Lower leg skin (tissue), 3 donors: ENCODE measurements at regions not wholly inside any gene's neighbourhood (a gene's known extent, or its start where the extent isn't known, plus 50 kb on each side); places are given as distances from the start of the nearest gene placed in this dataset.

Source experiments
- POLR2A ChIP-seq, 2 donors: fragments of 450-650 bp; IDR thresholded peaks; one replicate each; pipeline ENCODE4 v1.6.1; 2016 to 2017; ENCODE audit warnings: antibody characterized with exemption in 2 of 2, mild to moderate bottlenecking in 1 of 2, moderate library complexity in 1 of 2
- TF ChIP-seq, protein P1 (sequence below), 3 donors: fragments of 450-650 bp; IDR thresholded peaks; one replicate each; pipeline ENCODE4 v1.5.1; 2016; ENCODE audit warnings: antibody characterized with exemption in 3 of 3, mild to moderate bottlenecking in 3 of 3, moderate library complexity in 2 of 3

DNA sequence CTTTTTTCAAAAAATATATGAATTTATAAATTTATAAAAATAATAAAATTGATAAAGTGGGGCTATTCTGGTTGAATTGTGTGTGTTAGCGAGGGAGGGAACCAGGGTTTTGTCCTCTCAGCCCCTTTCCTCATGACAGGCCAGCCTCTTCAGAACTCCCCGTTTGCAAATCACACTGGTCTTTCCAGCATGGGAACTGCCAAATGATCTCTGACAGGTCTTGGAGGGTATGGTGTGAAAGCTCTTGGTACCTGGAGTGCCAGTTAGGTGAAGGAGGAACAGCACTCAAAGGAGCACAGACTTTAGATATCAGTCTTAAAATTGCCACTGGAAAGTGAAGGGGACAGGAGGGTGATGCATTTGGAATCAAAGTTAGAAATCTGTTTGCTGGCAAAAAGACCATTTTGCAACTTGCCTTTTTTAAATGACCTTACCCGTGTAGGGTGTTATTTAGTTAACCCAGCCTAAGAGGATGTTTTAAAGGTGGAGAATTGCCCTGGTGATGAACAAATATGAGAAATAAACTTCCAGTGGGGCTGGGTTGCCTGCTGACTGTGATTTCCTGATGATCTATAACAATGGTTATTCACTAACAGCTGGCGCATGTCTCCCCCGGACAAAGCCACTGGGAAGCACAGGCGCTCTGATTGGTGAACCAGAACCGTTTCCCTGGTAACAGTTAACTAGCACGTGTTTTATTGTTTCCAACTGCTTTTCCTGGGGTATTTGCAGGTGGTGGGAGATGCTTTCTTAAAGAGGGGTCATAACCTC lies 85.3 kb upstream of the EFEMP1 start:
- TF ChIP-seq, protein P1, sequence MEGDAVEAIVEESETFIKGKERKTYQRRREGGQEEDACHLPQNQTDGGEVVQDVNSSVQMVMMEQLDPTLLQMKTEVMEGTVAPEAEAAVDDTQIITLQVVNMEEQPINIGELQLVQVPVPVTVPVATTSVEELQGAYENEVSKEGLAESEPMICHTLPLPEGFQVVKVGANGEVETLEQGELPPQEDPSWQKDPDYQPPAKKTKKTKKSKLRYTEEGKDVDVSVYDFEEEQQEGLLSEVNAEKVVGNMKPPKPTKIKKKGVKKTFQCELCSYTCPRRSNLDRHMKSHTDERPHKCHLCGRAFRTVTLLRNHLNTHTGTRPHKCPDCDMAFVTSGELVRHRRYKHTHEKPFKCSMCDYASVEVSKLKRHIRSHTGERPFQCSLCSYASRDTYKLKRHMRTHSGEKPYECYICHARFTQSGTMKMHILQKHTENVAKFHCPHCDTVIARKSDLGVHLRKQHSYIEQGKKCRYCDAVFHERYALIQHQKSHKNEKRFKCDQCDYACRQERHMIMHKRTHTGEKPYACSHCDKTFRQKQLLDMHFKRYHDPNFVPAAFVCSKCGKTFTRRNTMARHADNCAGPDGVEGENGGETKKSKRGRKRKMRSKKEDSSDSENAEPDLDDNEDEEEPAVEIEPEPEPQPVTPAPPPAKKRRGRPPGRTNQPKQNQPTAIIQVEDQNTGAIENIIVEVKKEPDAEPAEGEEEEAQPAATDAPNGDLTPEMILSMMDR (IDR thresholded peaks at IDR 0.05), result no peak
- TF ChIP-seq POLR2A (IDR thresholded peaks at IDR 0.05), result no peak
